Skin epidermis (tissue), 12 donors: ENCODE measurements at regions not wholly inside any gene's neighbourhood (a gene's known extent, or its start where the extent isn't known, plus 50 kb on each side); places are given as distances from the start of the nearest gene placed in this dataset.

ENCODE experiments used
- H3K27ac ChIP-seq, 21 experiments: fragments of 200-600 bp; sonication (generic) in 11 of 21; one replicate each; pipeline ENCODE4 v1.5.0; 2020; ENCODE audit warnings: mild to moderate bottlenecking in 3 of 21, inconsistent platforms in 2 of 21, moderate library complexity in 2 of 21
- H3K4me3 ChIP-seq, 7 experiments: fragments of 200-600 bp; sonication (generic) in 2 of 7; one replicate each; pipeline ENCODE4 v1.5.0; 2020; ENCODE audit warnings: inconsistent platforms in 2 of 7, mild to moderate bottlenecking in 2 of 7, moderate library complexity in 1 of 7

GRCh38 chr3:89622063-89622700 lies 514.8 kb downstream of the EPHA3 start:
- Histone ChIP-seq H3K27ac (no peak overlapping the region), H3K4me3 (no peak overlapping the region)

- Histone ChIP-seq H3K27ac (no peak overlapping the region), H3K4me3 (no peak overlapping the region)
Observed at GRCh38 chr3:89624494-89624893, 517.1 kb downstream of the EPHA3 start.

GRCh38 chr3:89625945-89626344 lies 518.5 kb downstream of the EPHA3 start:
- H3K4me3 ChIP-seq = no peak overlapping the region
- H3K27ac ChIP-seq = no peak overlapping the region

- Histone ChIP-seq H3K4me3 (no peak overlapping the region), H3K27ac (no peak overlapping the region)
Observed at GRCh38 chr3:89628856-89629670, 521.6 kb downstream of the EPHA3 start.

- no peak overlapping the region for H3K27ac ChIP-seq
- no peak overlapping the region for H3K4me3 ChIP-seq
Observed at GRCh38 chr3:89635137-89635536, 527.7 kb downstream of the EPHA3 start.

- Histone ChIP-seq H3K27ac (no peak overlapping the region), H3K4me3 (no peak overlapping the region)
Observed at GRCh38 chr3:89644716-89645115, 537.3 kb downstream of the EPHA3 start.

GRCh38 chr3:89649431-89649830 lies 542.0 kb downstream of the EPHA3 start:
- no peak overlapping the region for H3K27ac ChIP-seq
- no peak overlapping the region for H3K4me3 ChIP-seq

GRCh38 chr3:89654031-89654430 lies 546.6 kb downstream of the EPHA3 start:
- H3K27ac ChIP-seq = no peak overlapping the region
- no peak overlapping the region for H3K4me3 ChIP-seq

GRCh38 chr3:89656388-89656787 lies 549.0 kb downstream of the EPHA3 start:
- no peak overlapping the region for H3K4me3 ChIP-seq
- H3K27ac ChIP-seq = no peak overlapping the region

GRCh38 chr3:89679686-89680085 lies 572.3 kb downstream of the EPHA3 start:
- no peak overlapping the region for H3K27ac ChIP-seq
- H3K4me3 ChIP-seq = no peak overlapping the region

GRCh38 chr3:89682556-89682955 lies 575.1 kb downstream of the EPHA3 start:
- H3K27ac ChIP-seq = no peak overlapping the region
- no peak overlapping the region for H3K4me3 ChIP-seq

GRCh38 chr3:89685731-89686130 lies 578.3 kb downstream of the EPHA3 start:
- H3K4me3 ChIP-seq = no peak overlapping the region
- H3K27ac ChIP-seq = no peak overlapping the region

GRCh38 chr3:89690646-89691045 lies 583.2 kb downstream of the EPHA3 start:
- H3K4me3 ChIP-seq = no peak overlapping the region
- no peak overlapping the region for H3K27ac ChIP-seq

GRCh38 chr3:89692601-89693000 lies 585.2 kb downstream of the EPHA3 start:
- no peak overlapping the region for H3K4me3 ChIP-seq
- H3K27ac ChIP-seq = no peak overlapping the region

- Histone ChIP-seq H3K4me3 (no peak overlapping the region), H3K27ac (no peak overlapping the region)
Observed at GRCh38 chr3:89697321-89697916, 590.0 kb downstream of the EPHA3 start.

- no peak overlapping the region for H3K27ac ChIP-seq
- H3K4me3 ChIP-seq = no peak overlapping the region
Observed at GRCh38 chr3:89698208-89698830, 590.9 kb downstream of the EPHA3 start.

GRCh38 chr3:89699229-89699628 lies 591.8 kb downstream of the EPHA3 start:
- Histone ChIP-seq H3K27ac (no peak overlapping the region), H3K4me3 (no peak overlapping the region)

- no peak overlapping the region for H3K4me3 ChIP-seq
- no peak overlapping the region for H3K27ac ChIP-seq
Observed at GRCh38 chr3:89699771-89700170, 592.4 kb downstream of the EPHA3 start.

GRCh38 chr3:89702404-89702803 lies 595.0 kb downstream of the EPHA3 start:
- H3K4me3 ChIP-seq = no peak overlapping the region
- no peak overlapping the region for H3K27ac ChIP-seq

- Histone ChIP-seq H3K27ac (no peak overlapping the region), H3K4me3 (no peak overlapping the region)
Observed at GRCh38 chr3:89713196-89713595, 605.8 kb downstream of the EPHA3 start.

GRCh38 chr3:89714237-89714636 lies 606.8 kb downstream of the EPHA3 start:
- H3K4me3 ChIP-seq = no peak overlapping the region
- no peak overlapping the region for H3K27ac ChIP-seq
